Body of pancreas (tissue), 4 donors: ENCODE measurements at regions not wholly inside any gene's neighbourhood (a gene's known extent, or its start where the extent isn't known, plus 50 kb on each side); places are given as distances from the start of the nearest gene placed in this dataset.

Experiments
- ATAC-seq: fragments of 150-250 bp; one replicate; pipeline ENCODE4 v1.9.1; 2016
- DNase-seq, 4 donors: peaks; one replicate each; pipeline ENCODE4 v3.0.0-alpha.2; 2019
- H3K27ac ChIP-seq, 4 donors: fragments of 200-600 bp; sonication (generic); 1 replicate in 3 of 4; 2 replicates in 1 of 4; pipeline versions ENCODE4 v1.5.1 to v1.6.1; 2016 to 2019; ENCODE audit warnings: mild to moderate bottlenecking in 1 of 4, mixed read lengths in 1 of 4, moderate library complexity in 1 of 4
- H3K27me3 ChIP-seq, 2 donors: fragments of 200-600 bp; sonication (generic); one replicate each; pipeline ENCODE4 v1.6.0; 2016; ENCODE audit warnings: mild to moderate bottlenecking in 1 of 2
- H3K36me3 ChIP-seq, 2 donors: fragments of 200-600 bp; sonication (generic); replicated peaks in 1 of 2; 2 replicates each; pipeline ENCODE4 v1.5.1; 2016; ENCODE audit warnings: low read depth in 2 of 2; ENCODE audit not compliant: insufficient read depth in 1 of 2
- H3K4me1 ChIP-seq: fragments of 200-600 bp; sonication (generic); one replicate; pipeline ENCODE4 v1.6.0; 2016
- H3K4me3 ChIP-seq, 2 donors: fragments of 200-600 bp; sonication (generic); 1 replicate in 1 of 2; 2 replicates in 1 of 2; pipeline ENCODE4 v1.5.1; 2016 to 2019
- H3K9me3 ChIP-seq, 3 donors: fragments of 200-600 bp; sonication (generic); 1 replicate in 2 of 3; 2 replicates in 1 of 3; pipeline ENCODE4 v1.5.1; 2016
- POLR2A ChIP-seq, 3 donors: fragments of 450-650 bp; IDR thresholded peaks; one replicate each; pipeline ENCODE4 v1.6.1; 2016; ENCODE audit warnings: antibody characterized with exemption in 3 of 3, mild to moderate bottlenecking in 2 of 3
- WGBS, 2 donors: methylation state at CpG; one replicate each; pipeline ENCODE4 v1.1.5; 2017; 5-methylcytosine and 5-hydroxymethylcytosine counted together
- intact Hi-C: fragments of 100-400 bp; cut with DNase I; formaldehyde crosslinking; loops from one replicate; pipeline ENCODE4 v1.15.1; 2023
- TF ChIP-seq, protein P1 (sequence below), 7 experiments: fragments of 450-650 bp in 4 of 7; fragments of 200-600 bp in 3 of 7; sonication (generic) in 3 of 7; IDR thresholded peaks; one replicate each; pipeline ENCODE4 v1.5.1; 2016 to 2019; ENCODE audit warnings: antibody characterized with exemption in 7 of 7

GRCh38 chr10:105538874-105539273, 897.8 kb downstream of the SORCS3 start:
- Histone ChIP-seq H3K36me3 (no peaks in the 10 kb centered on the region), H3K4me1 (no peaks in the 10 kb centered on the region), H3K27ac (no peak overlapping the region), H3K9me3 (no peaks in the 10 kb centered on the region), H3K4me3 (no peak overlapping the region), H3K27me3 (no peaks in the 10 kb centered on the region)
- ATAC-seq: no peak
- TF ChIP-seq, protein P1, sequence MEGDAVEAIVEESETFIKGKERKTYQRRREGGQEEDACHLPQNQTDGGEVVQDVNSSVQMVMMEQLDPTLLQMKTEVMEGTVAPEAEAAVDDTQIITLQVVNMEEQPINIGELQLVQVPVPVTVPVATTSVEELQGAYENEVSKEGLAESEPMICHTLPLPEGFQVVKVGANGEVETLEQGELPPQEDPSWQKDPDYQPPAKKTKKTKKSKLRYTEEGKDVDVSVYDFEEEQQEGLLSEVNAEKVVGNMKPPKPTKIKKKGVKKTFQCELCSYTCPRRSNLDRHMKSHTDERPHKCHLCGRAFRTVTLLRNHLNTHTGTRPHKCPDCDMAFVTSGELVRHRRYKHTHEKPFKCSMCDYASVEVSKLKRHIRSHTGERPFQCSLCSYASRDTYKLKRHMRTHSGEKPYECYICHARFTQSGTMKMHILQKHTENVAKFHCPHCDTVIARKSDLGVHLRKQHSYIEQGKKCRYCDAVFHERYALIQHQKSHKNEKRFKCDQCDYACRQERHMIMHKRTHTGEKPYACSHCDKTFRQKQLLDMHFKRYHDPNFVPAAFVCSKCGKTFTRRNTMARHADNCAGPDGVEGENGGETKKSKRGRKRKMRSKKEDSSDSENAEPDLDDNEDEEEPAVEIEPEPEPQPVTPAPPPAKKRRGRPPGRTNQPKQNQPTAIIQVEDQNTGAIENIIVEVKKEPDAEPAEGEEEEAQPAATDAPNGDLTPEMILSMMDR (IDR thresholded peaks at IDR 0.05): no peak
- no peak for TF ChIP-seq POLR2A (IDR thresholded peaks at IDR 0.05)
- intact Hi-C loops: no loop called here
- 48 to 52% methylated on average over 4 of the region's 4 CpGs for WGBS, 2 donors
- DNase-seq: no peak

DNA sequence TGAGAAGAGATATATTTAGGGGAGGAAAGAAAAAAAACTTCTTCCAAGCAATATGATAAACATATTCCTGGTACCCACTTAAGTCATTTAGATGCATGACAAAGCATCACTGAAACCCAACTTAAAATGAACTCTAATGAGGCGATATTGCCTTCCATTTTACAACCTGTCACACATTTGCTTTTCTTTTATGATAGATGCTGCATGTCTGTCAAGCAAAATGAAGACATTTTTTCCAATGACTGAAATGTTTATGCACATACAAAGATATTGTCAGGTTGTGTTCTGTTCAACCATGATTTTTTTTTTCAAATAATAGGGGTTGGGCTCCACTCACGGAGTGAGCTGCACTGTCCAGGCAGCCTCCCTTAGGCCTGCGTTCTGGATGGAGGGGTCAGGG, 894.4 kb downstream of the SORCS3 start:
- Histone ChIP-seq H3K4me3 (no peak overlapping the region), H3K27me3 (no peaks in the 10 kb centered on the region), H3K27ac (no peak overlapping the region), H3K4me1 (no peaks in the 10 kb centered on the region), H3K9me3 (no peaks in the 10 kb centered on the region), H3K36me3 (no peaks in the 10 kb centered on the region)
- no peak for ATAC-seq
- WGBS, 2 donors: 84 to 85% methylated on average over 3 of the region's 3 CpGs
- intact Hi-C loops: no loop called here
- DNase-seq: no peak
- TF ChIP-seq, protein P1 (IDR thresholded peaks at IDR 0.05): no peak
- TF ChIP-seq POLR2A (IDR thresholded peaks at IDR 0.05): no peak

GRCh38 chr10:105534086-105534485, 893.0 kb downstream of the SORCS3 start:
- no peaks in the 10 kb centered on the region for H3K36me3 ChIP-seq
- intact Hi-C loops: no loop called here
- H3K27me3 ChIP-seq: no peaks in the 10 kb centered on the region
- WGBS, 2 donors: 13 to 29% methylated on average over 1 of the region's 1 CpG
- no peak for DNase-seq
- no peaks in the 10 kb centered on the region for H3K9me3 ChIP-seq
- TF ChIP-seq, protein P1 (IDR thresholded peaks at IDR 0.05): no peak
- no peak for TF ChIP-seq POLR2A (IDR thresholded peaks at IDR 0.05)
- H3K4me3 ChIP-seq: no peak overlapping the region
- H3K4me1 ChIP-seq: no peaks in the 10 kb centered on the region
- no peak for ATAC-seq
- H3K27ac ChIP-seq: no peak overlapping the region

- DNase-seq: no peak
- Histone ChIP-seq H3K9me3 (no peaks in the 10 kb centered on the region), H3K36me3 (no peaks in the 10 kb centered on the region), H3K27ac (no peak overlapping the region), H3K4me1 (no peaks in the 10 kb centered on the region), H3K4me3 (no peak overlapping the region), H3K27me3 (no peaks in the 10 kb centered on the region)
- 82 to 90% methylated on average over 2 of the region's 2 CpGs for WGBS, 2 donors
- ATAC-seq: no peak
- intact Hi-C loops: no loop called here
- TF ChIP-seq, protein P1 (IDR thresholded peaks at IDR 0.05): no peak
- TF ChIP-seq POLR2A (IDR thresholded peaks at IDR 0.05): no peak
These were observed 875.4 kb downstream of the SORCS3 start for GRCh38 chr10:105516511-105516910.

DNA sequence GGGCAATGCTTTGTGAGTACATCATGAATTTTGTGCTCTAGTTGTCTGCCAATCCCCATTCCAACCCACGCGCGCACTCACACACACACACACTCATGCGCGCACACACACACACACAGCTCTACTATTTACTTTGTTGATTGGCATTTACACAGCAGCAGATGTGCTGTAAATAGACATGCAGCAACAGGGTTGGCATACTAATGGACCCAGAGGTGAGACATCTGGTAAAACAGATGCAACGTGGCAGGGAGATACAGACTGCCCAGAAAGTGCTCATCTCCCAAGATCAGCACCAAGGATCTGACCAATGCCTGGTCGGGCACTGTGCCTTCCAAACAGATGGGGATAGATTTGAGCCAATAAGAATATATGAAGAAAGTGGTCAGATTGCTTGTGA, 873.0 kb downstream of the SORCS3 start:
- Histone ChIP-seq H3K27me3 (no peaks in the 10 kb centered on the region), H3K27ac (no peak overlapping the region), H3K36me3 (no peaks in the 10 kb centered on the region), H3K4me1 (no peaks in the 10 kb centered on the region), H3K4me3 (no peak overlapping the region), H3K9me3 (no peaks in the 10 kb centered on the region)
- no peak for DNase-seq
- WGBS, 2 donors: 87 to 90% methylated on average over 7 of the region's 7 CpGs
- intact Hi-C loops: no loop called here
- TF ChIP-seq POLR2A (IDR thresholded peaks at IDR 0.05): no peak
- TF ChIP-seq, protein P1 (IDR thresholded peaks at IDR 0.05): no peak
- no peak for ATAC-seq
